HFF-Myc (cell line): ENCODE measurements at regions not wholly inside any gene's neighbourhood (a gene's known extent, or its start where the extent isn't known, plus 50 kb on each side); places are given as distances from the start of the nearest gene placed in this dataset.

ENCODE experiments used
- DNase-seq: peaks from one replicate; pipeline ENCODE4 v3.0.0-alpha.2; 2011; ENCODE audit warnings: low read depth; ENCODE audit errors: extremely low read depth
- H3K4me3 ChIP-seq: replicated peaks from 2 replicates; pipeline ENCODE4 v1.5.1; 2011; ENCODE audit warnings: low read depth, mild to moderate bottlenecking, control low read depth, low read length
- CTCF ChIP-seq: IDR thresholded peaks from 2 replicates; pipeline ENCODE4 v1.5.1; 2012; ENCODE audit warnings: mild to moderate bottlenecking, low read depth, low read length, control low read depth; ENCODE audit errors: missing control alignments

- no peak for TF ChIP-seq CTCF
- no peak for DNase-seq
- H3K4me3 ChIP-seq, result no peak overlapping the region
Observed at GRCh38 chr20:40056171-40056570, 632.9 kb downstream of the MAFB start.

GRCh38 chr20:40055711-40056110, 633.3 kb downstream of the MAFB start:
- no peak for DNase-seq
- H3K4me3 ChIP-seq, result no peak overlapping the region
- no peak for TF ChIP-seq CTCF

GRCh38 chr20:40054311-40054710, 634.7 kb downstream of the MAFB start:
- no peak overlapping the region for H3K4me3 ChIP-seq
- no peak for DNase-seq
- no peak for TF ChIP-seq CTCF

GRCh38 chr20:40050596-40050995, 638.4 kb downstream of the MAFB start:
- no peak for DNase-seq
- no peak overlapping the region for H3K4me3 ChIP-seq
- no peak for TF ChIP-seq CTCF

- DNase-seq, result no peak
- H3K4me3 ChIP-seq, result no peak overlapping the region
- TF ChIP-seq CTCF, result no peak
Observed at GRCh38 chr20:40049854-40050253, 639.2 kb downstream of the MAFB start.

GRCh38 chr20:40046703-40047102, 642.3 kb downstream of the MAFB start:
- DNase-seq, result no peak
- H3K4me3 ChIP-seq, result no peak overlapping the region
- no peak for TF ChIP-seq CTCF

- TF ChIP-seq CTCF, result no peak
- H3K4me3 ChIP-seq, result no peak overlapping the region
- no peak for DNase-seq
Observed at GRCh38 chr20:40037511-40037910, 651.5 kb downstream of the MAFB start.
